H1 (cell line): ENCODE measurements at regions not wholly inside any gene's neighbourhood (a gene's known extent, or its start where the extent isn't known, plus 50 kb on each side); places are given as distances from the start of the nearest gene placed in this dataset.

Experiments
- CBX8 ChIP-seq: fragments of 300-800, 300-1000 bp; sonication (generic); IDR thresholded peaks from 2 replicates; pipeline ENCODE4 v1.7.1; 2016; ENCODE audit warnings: low read depth, low read length, borderline replicate concordance
- CHD7 ChIP-seq: fragments of 300-600 bp; sonication (generic); IDR thresholded peaks from 2 replicates; pipeline ENCODE4 v1.7.1; 2012; ENCODE audit warnings: low read length, moderate library complexity, mild to moderate bottlenecking, inconsistent platforms; ENCODE audit not compliant: insufficient replicate concordance

GRCh38 chr3:64870876-64871646, 183.3 kb upstream of the ADAMTS9 start (continued):
- TF ChIP-seq CBX8 (no peak), CHD7 (no peak)
